ENCODE measurements at regions not wholly inside any gene's neighbourhood (a gene's known extent, or its start where the extent isn't known, plus 50 kb on each side); places are given as distances from the start of the nearest gene placed in this dataset.

DNA sequence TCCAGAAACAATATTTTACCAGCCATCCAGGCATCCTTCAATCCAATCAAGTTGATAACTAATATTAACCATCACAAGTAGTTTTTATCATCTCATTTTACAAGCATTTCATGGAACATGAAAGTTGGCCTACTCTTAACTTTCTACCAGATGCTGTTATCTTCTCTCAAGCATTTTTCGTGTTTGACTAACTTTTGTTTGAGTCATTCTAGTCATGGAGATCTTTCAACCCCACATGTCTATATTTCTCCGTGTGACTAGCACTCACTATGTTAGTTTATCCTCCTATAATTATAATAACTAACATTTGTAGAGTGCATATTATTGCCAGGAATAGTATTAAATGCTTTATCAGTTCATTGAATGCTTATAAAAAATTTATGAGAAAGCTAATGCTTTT, 307.0 kb upstream of the CWC22 start:
- TF ChIP-seq POLR2AphosphoS5 (IDR thresholded peaks at IDR 0.05) = no peak
- no peak for TF ChIP-seq POLR2A (IDR thresholded peaks at IDR 0.05)
- no peak for TF ChIP-seq CTCF (IDR thresholded peaks at IDR 0.05 in 8 of 11, conservative IDR thresholded peaks at IDR 0.05 in 3 of 11)
- WGBS, 5 donors = 71 to 94% (median 80%) methylated on average over 2 of the region's 2 CpGs
- no peak for DNase-seq

DNA sequence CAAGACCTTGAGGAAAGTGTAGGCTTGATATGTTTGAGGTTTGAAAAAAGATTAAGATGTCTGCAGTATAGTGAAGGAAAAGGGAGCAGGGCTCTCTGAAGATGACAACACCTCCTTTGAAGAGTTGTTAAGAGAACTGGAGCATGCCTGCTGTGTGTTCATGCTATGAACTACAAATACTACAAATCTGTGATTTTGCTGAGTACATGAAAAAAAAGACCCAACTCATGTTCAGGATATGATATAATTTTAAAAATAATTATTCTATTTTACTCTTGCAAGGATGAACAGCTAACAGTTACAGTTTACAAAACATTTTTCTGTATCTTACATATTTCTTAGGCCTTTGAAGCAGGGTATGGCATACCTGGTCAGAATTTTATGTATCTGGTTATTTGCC, 305.4 kb upstream of the CWC22 start:
- no peak overlapping the region for H3K27ac ChIP-seq
- TF ChIP-seq POLR2AphosphoS5 (IDR thresholded peaks at IDR 0.05) (no peak), CTCF (IDR thresholded peaks at IDR 0.05 in 8 of 11, conservative IDR thresholded peaks at IDR 0.05 in 3 of 11) (no peak), POLR2A (IDR thresholded peaks at IDR 0.05) (no peak)
- H3K4me3 ChIP-seq = no peak overlapping the region
- peaks cover 0 to 12% (median 0%) of the 10 kb centered on the region in 8 donors for H3K9me3 ChIP-seq
- intact Hi-C loops (cut with DNase I; ENCODE audit: low total_unique reads) = no loop called here
- H3K4me1 ChIP-seq = no peaks in the 10 kb centered on the region
- DNase-seq = no peak
- no peaks in the 10 kb centered on the region for H3K36me3 ChIP-seq
- H3K27me3 ChIP-seq (replicated peaks in 1 of 7) = no peaks in the 10 kb centered on the region

More for the DNA sequence above, 307.0 kb upstream of the CWC22 start:
- Histone ChIP-seq H3K9me3 (peaks cover 0 to 12% (median 0%) of the 10 kb centered on the region in 8 donors), H3K4me3 (no peak overlapping the region), H3K36me3 (no peaks in the 10 kb centered on the region), H3K4me1 (no peaks in the 10 kb centered on the region), H3K27me3 (replicated peaks in 1 of 7) (no peaks in the 10 kb centered on the region), H3K27ac (no peak overlapping the region)
- intact Hi-C loops (cut with DNase I; ENCODE audit: low total_unique reads) = no loop called here

DNA sequence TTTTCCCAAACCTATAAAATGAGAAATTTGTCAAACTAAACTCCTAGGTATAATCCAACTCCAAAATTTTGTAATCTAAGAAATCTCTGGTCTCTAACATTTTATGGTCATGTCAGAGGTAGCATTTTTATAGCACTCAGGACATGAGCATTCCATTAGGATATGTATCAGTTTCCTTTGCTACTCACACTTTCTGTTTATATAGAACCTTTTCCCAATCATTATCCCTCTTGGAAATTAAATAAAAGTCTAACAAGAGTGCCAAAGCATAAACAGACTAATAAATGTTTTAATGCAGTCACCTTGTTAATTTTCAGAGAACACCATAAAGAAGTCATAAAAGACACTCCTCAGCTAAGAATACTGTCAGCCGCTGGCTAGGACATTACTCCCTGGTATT, 300.0 kb upstream of the CWC22 start:
- no peak for DNase-seq
- Histone ChIP-seq H3K9me3 (no peaks in the 10 kb centered on the region), H3K27ac (no peak overlapping the region), H3K27me3 (replicated peaks in 1 of 7) (no peaks in the 10 kb centered on the region), H3K36me3 (no peaks in the 10 kb centered on the region), H3K4me1 (no peaks in the 10 kb centered on the region), H3K4me3 (no peak overlapping the region)
- intact Hi-C loops (cut with DNase I; ENCODE audit: low total_unique reads) = no loop called here
- WGBS, 5 donors = 92 to 97% (median 94%) methylated on average over 1 of the region's 1 CpG
- TF ChIP-seq CTCF (IDR thresholded peaks at IDR 0.05 in 8 of 11, conservative IDR thresholded peaks at IDR 0.05 in 3 of 11) (no peak), POLR2AphosphoS5 (IDR thresholded peaks at IDR 0.05) (no peak), POLR2A (IDR thresholded peaks at IDR 0.05) (no peak)

- H3K27ac ChIP-seq = no peak overlapping the region
- TF ChIP-seq POLR2A (IDR thresholded peaks at IDR 0.05) = no peak
- TF ChIP-seq POLR2AphosphoS5 (IDR thresholded peaks at IDR 0.05) = no peak
- TF ChIP-seq CTCF (IDR thresholded peaks at IDR 0.05 in 8 of 11, conservative IDR thresholded peaks at IDR 0.05 in 3 of 11) = no peak
- 62 to 76% (median 70%) methylated on average over 2 of the region's 2 CpGs for WGBS, 5 donors
- no peaks in the 10 kb centered on the region for H3K4me1 ChIP-seq
- intact Hi-C loops (cut with DNase I; ENCODE audit: low total_unique reads) = no loop called here
- H3K27me3 ChIP-seq (replicated peaks in 1 of 7) = no peaks in the 10 kb centered on the region
- no peaks in the 10 kb centered on the region for H3K9me3 ChIP-seq
- DNase-seq = no peak
- H3K36me3 ChIP-seq = no peaks in the 10 kb centered on the region
- H3K4me3 ChIP-seq = no peak overlapping the region
Measured at GRCh38 chr2:180306346-180306745, 299.2 kb upstream of the CWC22 start.

Data from spleen (tissue), 11 donors.